ENCODE measurements at regions not wholly inside any gene's neighbourhood (a gene's known extent, or its start where the extent isn't known, plus 50 kb on each side); places are given as distances from the start of the nearest gene placed in this dataset.

- TF ChIP-seq HMGXB4 (CRISPR knock-in tag; IDR thresholded peaks at IDR 0.05) (no peak), ZNF416 (CRISPR knock-in tag; IDR thresholded peaks at IDR 0.05) (no peak), PREB (CRISPR knock-in tag; IDR thresholded peaks at IDR 0.05; ENCODE audit: borderline replicate concordance) (no peak)
Measured at GRCh38 chr5:143570989-143571388, 167.5 kb upstream of the NR3C1 start (continued).

DNA sequence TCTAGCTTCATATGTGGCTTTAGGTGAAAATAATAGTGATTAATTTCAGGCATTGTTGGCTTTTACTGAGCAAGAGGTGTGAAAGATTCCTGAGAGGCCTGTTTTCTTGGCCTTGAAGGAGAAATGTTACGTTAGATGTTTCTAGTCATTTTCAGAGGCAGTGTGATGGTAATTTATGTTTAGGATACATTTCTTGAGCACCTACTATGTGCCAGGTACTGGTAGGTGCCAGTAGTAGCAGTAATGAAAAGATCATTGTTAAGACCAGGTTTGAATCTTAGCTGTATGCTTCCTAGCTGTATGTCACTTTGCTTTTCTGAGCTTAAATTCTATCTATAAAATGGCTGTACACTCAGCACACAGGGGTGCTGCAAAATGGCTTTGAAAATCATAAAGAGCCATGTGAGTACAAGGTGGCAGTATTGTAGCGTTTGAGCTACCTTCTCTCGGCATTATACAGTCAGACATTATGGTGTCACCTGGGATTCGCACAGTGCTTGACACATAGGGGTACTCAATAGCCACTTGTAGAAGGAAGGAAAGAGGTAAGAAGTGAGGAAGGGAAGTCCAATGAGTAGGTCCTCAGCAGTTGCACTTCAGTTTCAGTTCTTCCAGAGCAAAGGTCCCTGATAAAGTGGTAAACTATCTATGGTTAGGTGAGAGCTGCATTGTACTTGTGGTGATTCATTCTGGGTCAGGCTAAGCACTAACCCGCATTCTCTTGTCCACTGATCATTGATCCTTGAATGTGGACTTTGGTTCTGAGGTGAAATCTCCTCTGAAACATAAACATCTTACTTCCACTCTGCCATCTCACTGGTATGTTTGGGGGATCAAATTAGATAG, 166.5 kb upstream of the NR3C1 start:
- no peak for TF ChIP-seq TCF7 (CRISPR knock-in tag; IDR thresholded peaks at IDR 0.05; ENCODE audit: low read depth)
- TF ChIP-seq IRF1 (CRISPR knock-in tag; IDR thresholded peaks at IDR 0.05), result no peak
- TF ChIP-seq ZBTB21 (CRISPR knock-in tag; IDR thresholded peaks at IDR 0.05; ENCODE audit: borderline replicate concordance), result no peak
- TF ChIP-seq NR3C1 (CRISPR knock-in tag; conservative IDR thresholded peaks at IDR 0.05; ENCODE audit: low read depth), result no peak
- no peak for TF ChIP-seq ETV6 (CRISPR knock-in tag; IDR thresholded peaks at IDR 0.05)
- TF ChIP-seq NR2C2 (CRISPR knock-in tag; IDR thresholded peaks at IDR 0.05), result no peak
- no peak for TF ChIP-seq CTCF (IDR thresholded peaks at IDR 0.05)
- no peak for TF ChIP-seq ZNF425 (CRISPR knock-in tag; conservative IDR thresholded peaks at IDR 0.05)
- no peak for TF ChIP-seq GRHL2 (CRISPR knock-in tag; IDR thresholded peaks at IDR 0.05; ENCODE audit: insufficient replicate concordance, severe bottlenecking)
- TF ChIP-seq TEAD1 (CRISPR knock-in tag; IDR thresholded peaks at IDR 0.05), result no peak
- TF ChIP-seq ZNF416 (CRISPR knock-in tag; IDR thresholded peaks at IDR 0.05), result no peak
- TF ChIP-seq NR1H2 (CRISPR knock-in tag; IDR thresholded peaks at IDR 0.05), result no peak
- TF ChIP-seq FOXJ3 (CRISPR knock-in tag; IDR thresholded peaks at IDR 0.05; ENCODE audit: borderline replicate concordance), result no peak
- TF ChIP-seq PRRX2 (CRISPR knock-in tag; IDR thresholded peaks at IDR 0.05), result no peak
- TF ChIP-seq, protein P1, sequence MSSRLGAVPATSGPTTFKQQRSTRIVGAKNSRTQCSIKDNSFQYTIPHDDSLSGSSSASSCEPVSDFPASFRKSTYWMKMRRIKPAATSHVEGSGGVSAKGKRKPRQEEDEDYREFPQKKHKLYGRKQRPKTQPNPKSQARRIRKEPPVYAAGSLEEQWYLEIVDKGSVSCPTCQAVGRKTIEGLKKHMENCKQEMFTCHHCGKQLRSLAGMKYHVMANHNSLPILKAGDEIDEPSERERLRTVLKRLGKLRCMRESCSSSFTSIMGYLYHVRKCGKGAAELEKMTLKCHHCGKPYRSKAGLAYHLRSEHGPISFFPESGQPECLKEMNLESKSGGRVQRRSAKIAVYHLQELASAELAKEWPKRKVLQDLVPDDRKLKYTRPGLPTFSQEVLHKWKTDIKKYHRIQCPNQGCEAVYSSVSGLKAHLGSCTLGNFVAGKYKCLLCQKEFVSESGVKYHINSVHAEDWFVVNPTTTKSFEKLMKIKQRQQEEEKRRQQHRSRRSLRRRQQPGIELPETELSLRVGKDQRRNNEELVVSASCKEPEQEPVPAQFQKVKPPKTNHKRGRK (CRISPR knock-in tag; IDR thresholded peaks at IDR 0.05; ENCODE audit: borderline replicate concordance), result no peak
- no peak for TF ChIP-seq ATF1 (CRISPR knock-in tag; IDR thresholded peaks at IDR 0.05)
- no peak for TF ChIP-seq ZNF232 (CRISPR knock-in tag; IDR thresholded peaks at IDR 0.05)
- no peak for TF ChIP-seq CREM (CRISPR knock-in tag; IDR thresholded peaks at IDR 0.05)
- TF ChIP-seq ZNF263 (CRISPR knock-in tag; IDR thresholded peaks at IDR 0.05; ENCODE audit: low read depth), result no peak
- Mint-ChIP-seq H3K4me1 (no peaks in the 10 kb centered on the region), H3K27me3 (ENCODE audit: low read depth) (no peaks in the 10 kb centered on the region), H3K4me3 (no peak overlapping the region), H3K9me3 (no peaks in the 10 kb centered on the region), H3K36me3 (no peaks in the 10 kb centered on the region), H3K27ac (no peak overlapping the region)
- POLR2A ChIA-PET, result no interaction called here
- DNase-seq (ENCODE audit: low spot score), result no peak
- CTCF ChIA-PET, result no interaction called here
- ATAC-seq, result no peak
